ENCODE measurements at regions not wholly inside any gene's neighbourhood (a gene's known extent, or its start where the extent isn't known, plus 50 kb on each side); places are given as distances from the start of the nearest gene placed in this dataset.

DNA sequence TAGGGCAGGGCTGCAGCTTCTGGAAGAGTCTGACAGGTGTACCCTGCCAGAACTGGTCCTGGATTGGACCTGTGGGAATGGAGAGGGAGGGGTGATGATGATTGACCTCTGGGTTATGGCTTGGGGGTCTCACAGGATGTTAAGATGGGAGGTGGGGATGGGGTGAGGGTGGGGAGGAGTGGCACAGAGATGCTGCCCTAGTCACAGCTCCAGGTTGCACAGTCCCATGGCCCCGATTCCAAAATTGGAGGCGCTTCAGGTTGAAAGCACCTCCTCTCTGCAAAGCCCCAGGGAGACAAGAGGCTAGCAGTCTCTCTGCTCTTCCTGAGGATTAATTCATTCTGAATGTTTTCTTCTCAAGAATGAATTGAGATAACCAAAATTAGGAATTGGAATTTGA lies 101.4 kb downstream of the FAM43A start:
- no peak overlapping the region for H3K9ac ChIP-seq
- no peaks in the 10 kb centered on the region for H3K9me3 ChIP-seq
- ChIA-PET CTCF (no interaction called here), POLR2A (no interaction called here)
- H3K36me3 ChIP-seq (replicated peaks in 1 of 2; ENCODE audit: control insufficient read depth in 1 of 2, insufficient read depth in 2 of 2, low read length in 1 of 2) = no peaks in the 10 kb centered on the region
- H3K79me2 ChIP-seq (ENCODE audit: insufficient read depth) = no peaks in the 10 kb centered on the region
- H3K4me2 ChIP-seq = no peak overlapping the region
- H3F3A ChIP-seq (replicated peaks; ENCODE audit: insufficient read depth) = no peaks in the 10 kb centered on the region
- H4K20me1 ChIP-seq (ENCODE audit: insufficient read depth) = no peaks in the 10 kb centered on the region
- H3K4me3 ChIP-seq (ENCODE audit: low read depth in 2 of 2, low read length in 1 of 2) = no peak overlapping the region
- 63% methylated on average over 2 of the region's 2 CpGs for WGBS (ENCODE audit: low lambda C conversion rate)
- H2AFZ ChIP-seq (ENCODE audit: low read depth) = no peak overlapping the region
- H3K27me3 ChIP-seq (ENCODE audit: insufficient read depth) = peaks cover 4% of the 10 kb centered on the region; the same call in 1 of the 2 replicates
- TF ChIP-seq, protein P1, sequence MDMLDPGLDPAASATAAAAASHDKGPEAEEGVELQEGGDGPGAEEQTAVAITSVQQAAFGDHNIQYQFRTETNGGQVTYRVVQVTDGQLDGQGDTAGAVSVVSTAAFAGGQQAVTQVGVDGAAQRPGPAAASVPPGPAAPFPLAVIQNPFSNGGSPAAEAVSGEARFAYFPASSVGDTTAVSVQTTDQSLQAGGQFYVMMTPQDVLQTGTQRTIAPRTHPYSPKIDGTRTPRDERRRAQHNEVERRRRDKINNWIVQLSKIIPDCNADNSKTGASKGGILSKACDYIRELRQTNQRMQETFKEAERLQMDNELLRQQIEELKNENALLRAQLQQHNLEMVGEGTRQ (IDR thresholded peaks at IDR 0.05; ENCODE audit: borderline replicate concordance, low read depth, low read length) = no peak
- TF ChIP-seq EZH2phosphoT487 (IDR thresholded peaks at IDR 0.05; ENCODE audit: borderline replicate concordance, low read depth) (no peak), CHD2 (IDR thresholded peaks at IDR 0.05; ENCODE audit: low read length, partially characterized antibody) (no peak), POLR2AphosphoS5 (IDR thresholded peaks at IDR 0.05; ENCODE audit: low read depth, low read length) (no peak), SIN3A (IDR thresholded peaks at IDR 0.05; ENCODE audit: borderline replicate concordance, low read depth, low read length) (no peak), FOXM1 (IDR thresholded peaks at IDR 0.05; ENCODE audit: low read depth) (no peak), RFX5 (IDR thresholded peaks at IDR 0.05; ENCODE audit: low read length) (no peak), FOSL2 (IDR thresholded peaks at IDR 0.05; ENCODE audit: borderline replicate concordance, low read depth) (no peak), TAF1 (IDR thresholded peaks at IDR 0.05; ENCODE audit: borderline replicate concordance, low read depth, low read length) (no peak), YY1 (IDR thresholded peaks at IDR 0.05; ENCODE audit: low read depth) (no peak), NRF1 (IDR thresholded peaks at IDR 0.05; ENCODE audit: low read depth, low read length) (no peak), JUND (IDR thresholded peaks at IDR 0.05) (no peak), GABPA (IDR thresholded peaks at IDR 0.05; ENCODE audit: low read depth) (no peak), SMC3 (IDR thresholded peaks at IDR 0.05; ENCODE audit: low read depth, low read length) (no peak), RAD21 (IDR thresholded peaks at IDR 0.05; ENCODE audit: low read length) (no peak), RXRA (IDR thresholded peaks at IDR 0.05; ENCODE audit: borderline replicate concordance, low read depth) (no peak)
- TF ChIP-seq, protein P2, sequence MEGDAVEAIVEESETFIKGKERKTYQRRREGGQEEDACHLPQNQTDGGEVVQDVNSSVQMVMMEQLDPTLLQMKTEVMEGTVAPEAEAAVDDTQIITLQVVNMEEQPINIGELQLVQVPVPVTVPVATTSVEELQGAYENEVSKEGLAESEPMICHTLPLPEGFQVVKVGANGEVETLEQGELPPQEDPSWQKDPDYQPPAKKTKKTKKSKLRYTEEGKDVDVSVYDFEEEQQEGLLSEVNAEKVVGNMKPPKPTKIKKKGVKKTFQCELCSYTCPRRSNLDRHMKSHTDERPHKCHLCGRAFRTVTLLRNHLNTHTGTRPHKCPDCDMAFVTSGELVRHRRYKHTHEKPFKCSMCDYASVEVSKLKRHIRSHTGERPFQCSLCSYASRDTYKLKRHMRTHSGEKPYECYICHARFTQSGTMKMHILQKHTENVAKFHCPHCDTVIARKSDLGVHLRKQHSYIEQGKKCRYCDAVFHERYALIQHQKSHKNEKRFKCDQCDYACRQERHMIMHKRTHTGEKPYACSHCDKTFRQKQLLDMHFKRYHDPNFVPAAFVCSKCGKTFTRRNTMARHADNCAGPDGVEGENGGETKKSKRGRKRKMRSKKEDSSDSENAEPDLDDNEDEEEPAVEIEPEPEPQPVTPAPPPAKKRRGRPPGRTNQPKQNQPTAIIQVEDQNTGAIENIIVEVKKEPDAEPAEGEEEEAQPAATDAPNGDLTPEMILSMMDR (IDR thresholded peaks at IDR 0.05) = no peak
- TF ChIP-seq, protein P3, sequence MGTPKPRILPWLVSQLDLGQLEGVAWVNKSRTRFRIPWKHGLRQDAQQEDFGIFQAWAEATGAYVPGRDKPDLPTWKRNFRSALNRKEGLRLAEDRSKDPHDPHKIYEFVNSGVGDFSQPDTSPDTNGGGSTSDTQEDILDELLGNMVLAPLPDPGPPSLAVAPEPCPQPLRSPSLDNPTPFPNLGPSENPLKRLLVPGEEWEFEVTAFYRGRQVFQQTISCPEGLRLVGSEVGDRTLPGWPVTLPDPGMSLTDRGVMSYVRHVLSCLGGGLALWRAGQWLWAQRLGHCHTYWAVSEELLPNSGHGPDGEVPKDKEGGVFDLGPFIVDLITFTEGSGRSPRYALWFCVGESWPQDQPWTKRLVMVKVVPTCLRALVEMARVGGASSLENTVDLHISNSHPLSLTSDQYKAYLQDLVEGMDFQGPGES (IDR thresholded peaks at IDR 0.05; ENCODE audit: low read depth, low read length) = no peak
- TF ChIP-seq, protein P4, sequence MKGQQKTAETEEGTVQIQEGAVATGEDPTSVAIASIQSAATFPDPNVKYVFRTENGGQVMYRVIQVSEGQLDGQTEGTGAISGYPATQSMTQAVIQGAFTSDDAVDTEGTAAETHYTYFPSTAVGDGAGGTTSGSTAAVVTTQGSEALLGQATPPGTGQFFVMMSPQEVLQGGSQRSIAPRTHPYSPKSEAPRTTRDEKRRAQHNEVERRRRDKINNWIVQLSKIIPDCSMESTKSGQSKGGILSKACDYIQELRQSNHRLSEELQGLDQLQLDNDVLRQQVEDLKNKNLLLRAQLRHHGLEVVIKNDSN (IDR thresholded peaks at IDR 0.05; ENCODE audit: borderline replicate concordance, low read depth) = no peak
- H3K9me2 ChIP-seq = no peaks in the 10 kb centered on the region
- H3K4me1 ChIP-seq (ENCODE audit: control insufficient read depth in 1 of 2, insufficient read depth in 2 of 2, low read depth in 1 of 2, low read length in 1 of 2) = peaks cover 0 to 2% of the 10 kb centered on the region in 2 experiments; a peak in 1 of 4 replicates
- no peak for DNase-seq
- no peak overlapping the region for H3K27ac ChIP-seq (ENCODE audit: low read depth in 2 of 2, low read length in 1 of 2)
